ENCODE measurements at regions not wholly inside any gene's neighbourhood (a gene's known extent, or its start where the extent isn't known, plus 50 kb on each side); places are given as distances from the start of the nearest gene placed in this dataset.
"Not testable (repeated sequence)": the region's sequence is repeated elsewhere in the genome, so short reads cannot be mapped to it uniquely, and the experiment has no call there.

GRCh38 chr1:233722212-233722979 lies 108.5 kb downstream of the KCNK1 start:
- no peak for FAIRE-seq

DNA sequence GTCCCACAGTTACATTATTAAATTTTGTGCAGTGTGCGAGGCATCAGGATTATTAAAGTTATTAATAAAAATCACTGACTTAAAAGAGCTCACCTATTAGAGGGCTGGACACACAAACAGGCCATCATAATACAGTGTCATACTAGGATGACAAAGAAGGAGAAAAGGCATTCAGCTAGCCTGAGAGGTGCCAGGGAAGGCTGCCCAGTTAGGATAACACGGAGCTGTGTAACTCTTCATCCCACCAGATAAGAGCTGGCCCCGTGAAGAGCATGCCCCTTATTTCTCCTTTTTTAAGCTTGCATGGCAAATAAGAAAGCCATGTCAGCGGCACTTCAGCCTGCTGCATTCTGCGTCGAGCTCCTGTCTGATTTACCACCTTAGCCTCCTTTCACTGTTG lies 109.5 kb downstream of the KCNK1 start:
- FAIRE-seq = no peak

GRCh38 chr1:233724131-233724631 lies 110.3 kb downstream of the KCNK1 start:
- not testable (repeated sequence) for FAIRE-seq

- no peak for FAIRE-seq
Observed at GRCh38 chr1:233725423-233725822, 111.5 kb downstream of the KCNK1 start.

GRCh38 chr1:233728721-233729120 lies 114.8 kb downstream of the KCNK1 start:
- no peak for FAIRE-seq

- FAIRE-seq = no peak
Observed at GRCh38 chr1:233730380-233730779, 116.5 kb downstream of the KCNK1 start.

DNA sequence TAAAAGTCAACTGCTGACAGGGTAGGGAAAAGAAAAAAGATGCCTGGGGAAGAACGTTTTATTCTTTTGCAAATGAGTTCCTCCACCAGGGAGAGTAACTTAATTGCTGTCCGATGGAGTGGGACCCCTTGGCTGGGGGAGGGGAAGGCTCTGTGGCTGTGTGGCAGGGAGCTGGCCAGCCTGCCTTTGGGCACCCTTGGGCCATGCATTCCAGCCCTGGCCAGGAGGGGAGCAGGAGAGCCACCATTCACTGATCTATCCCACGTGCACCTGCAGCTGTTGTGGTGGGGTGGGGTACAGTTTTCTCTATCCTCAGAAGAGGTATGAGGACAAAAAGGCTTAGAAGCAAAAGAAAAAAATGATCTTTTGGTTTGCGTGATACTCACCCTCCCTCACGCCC lies 116.9 kb downstream of the KCNK1 start:
- no peak for FAIRE-seq

DNA sequence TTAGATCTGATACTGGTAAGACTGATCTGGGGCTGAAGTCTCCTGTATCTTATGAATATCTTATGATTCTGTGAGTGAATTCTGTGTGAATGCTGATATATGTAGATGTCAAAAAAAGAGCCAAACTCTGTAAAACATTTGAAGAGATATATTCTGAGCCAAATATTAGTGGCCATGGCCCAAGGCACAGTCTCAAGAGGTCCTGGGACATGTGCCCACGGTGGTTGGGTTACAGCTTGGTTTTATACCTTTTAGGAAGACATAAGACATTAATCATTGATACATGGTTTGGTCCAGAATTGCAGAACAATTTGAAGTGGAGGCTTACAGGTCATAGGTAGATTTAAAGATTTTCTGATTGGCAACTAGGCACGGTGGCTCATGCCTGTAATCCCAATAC lies 118.3 kb downstream of the KCNK1 start:
- FAIRE-seq = no peak

GRCh38 chr1:233734456-233734855 lies 120.5 kb downstream of the KCNK1 start:
- FAIRE-seq = no peak

GRCh38 chr1:233735331-233735730 lies 121.4 kb downstream of the KCNK1 start:
- FAIRE-seq = no peak

DNA sequence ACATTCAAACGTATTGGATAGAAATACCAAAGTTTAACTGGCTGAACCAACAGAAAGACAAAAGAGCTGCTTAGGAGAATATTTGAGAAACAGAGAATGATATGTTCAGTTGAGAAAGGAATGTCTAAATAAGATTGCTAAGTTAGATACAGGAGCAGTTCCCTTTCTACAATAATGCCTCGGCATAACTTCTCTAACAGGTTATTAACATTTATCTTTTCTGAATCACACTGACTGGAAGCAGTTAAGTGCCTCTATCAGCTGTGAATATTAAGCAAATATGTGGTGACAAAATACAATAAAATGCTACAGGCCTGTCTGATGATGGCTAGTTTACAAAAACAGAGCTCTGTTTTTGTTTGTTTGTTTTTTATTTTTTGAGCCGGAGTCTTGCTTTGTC lies 121.9 kb downstream of the KCNK1 start:
- no peak for FAIRE-seq

GRCh38 chr1:233737341-233737740 lies 123.4 kb downstream of the KCNK1 start:
- no peak for FAIRE-seq

- no peak for FAIRE-seq
Observed at GRCh38 chr1:233738396-233738795, 124.5 kb downstream of the KCNK1 start.

GRCh38 chr1:233738850-233739249 lies 124.9 kb downstream of the KCNK1 start:
- no peak for FAIRE-seq

DNA sequence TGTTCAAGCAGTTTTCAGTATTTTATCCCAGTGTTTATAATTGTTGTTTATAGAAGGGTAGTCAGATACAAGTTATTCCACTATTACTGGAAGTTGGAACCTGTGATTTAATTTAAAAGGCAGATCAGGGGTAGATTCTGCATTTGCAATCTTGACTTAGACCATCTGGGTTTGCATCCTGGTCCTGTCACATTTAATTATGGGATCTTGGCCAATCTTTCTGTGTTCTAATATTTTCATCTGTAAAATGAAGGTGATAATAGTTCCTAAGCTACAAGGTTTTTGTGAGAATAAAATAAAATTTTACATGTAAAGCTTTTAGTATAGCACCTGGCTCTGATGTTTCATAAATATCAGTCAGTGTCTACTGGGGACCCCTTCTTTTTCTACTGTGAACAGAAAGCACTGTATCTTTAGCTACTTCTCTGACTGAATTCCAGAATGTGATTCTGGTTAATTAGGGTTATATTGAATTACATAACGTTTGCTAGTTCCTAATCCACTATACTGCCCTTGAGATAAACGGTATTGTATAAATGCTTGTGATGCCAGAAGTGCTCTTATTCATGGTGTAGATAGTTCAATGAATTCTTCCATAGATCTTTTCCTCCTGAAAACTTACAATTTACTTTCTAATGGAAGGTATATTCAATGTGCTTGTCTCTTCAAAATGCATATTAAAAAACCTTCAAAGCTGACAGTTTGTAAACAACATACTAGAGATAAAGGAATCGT lies 131.0 kb downstream of the KCNK1 start:
- FAIRE-seq = no peak

DNA sequence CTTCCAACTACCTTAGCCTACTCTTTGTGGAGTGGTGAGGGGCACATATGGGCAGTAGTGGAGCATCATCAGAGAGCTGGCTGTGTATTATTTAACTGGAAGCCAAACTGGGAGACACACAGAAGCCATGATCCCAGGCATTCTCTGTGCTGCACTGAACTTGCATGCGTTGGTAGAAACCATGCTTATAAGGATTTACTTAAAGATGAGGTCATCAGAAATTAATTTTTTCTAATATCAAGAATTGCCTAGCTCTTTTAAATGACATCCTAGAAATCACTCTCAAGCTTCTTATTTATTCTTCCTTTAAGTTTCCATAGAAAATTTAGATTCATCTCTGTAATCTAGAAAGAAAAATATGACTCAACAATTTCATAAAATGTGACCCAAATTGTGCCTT lies 136.2 kb downstream of the KCNK1 start:
- FAIRE-seq = no peak

DNA sequence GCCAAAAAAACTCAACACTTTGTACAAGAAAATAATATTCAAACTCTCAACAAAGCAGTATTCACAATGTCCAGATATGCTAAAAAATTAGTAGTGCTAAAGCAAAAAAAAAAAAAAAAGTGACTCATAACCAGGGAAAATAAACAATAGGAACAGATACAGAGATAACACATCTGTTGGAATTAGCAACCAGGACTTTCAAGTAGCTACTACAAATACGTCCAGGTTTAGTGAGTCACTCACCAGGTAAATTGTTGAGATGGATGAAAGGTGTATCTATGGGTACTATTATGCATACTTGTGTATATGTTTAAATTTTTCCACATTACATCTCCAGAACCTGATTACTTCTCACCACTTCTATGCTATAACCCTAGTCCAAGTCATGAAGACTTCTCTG lies 144.8 kb upstream of the SLC35F3 start:
- no peak for FAIRE-seq

GRCh38 chr1:233764304-233764703 lies 140.2 kb upstream of the SLC35F3 start:
- not testable (repeated sequence) for FAIRE-seq

DNA sequence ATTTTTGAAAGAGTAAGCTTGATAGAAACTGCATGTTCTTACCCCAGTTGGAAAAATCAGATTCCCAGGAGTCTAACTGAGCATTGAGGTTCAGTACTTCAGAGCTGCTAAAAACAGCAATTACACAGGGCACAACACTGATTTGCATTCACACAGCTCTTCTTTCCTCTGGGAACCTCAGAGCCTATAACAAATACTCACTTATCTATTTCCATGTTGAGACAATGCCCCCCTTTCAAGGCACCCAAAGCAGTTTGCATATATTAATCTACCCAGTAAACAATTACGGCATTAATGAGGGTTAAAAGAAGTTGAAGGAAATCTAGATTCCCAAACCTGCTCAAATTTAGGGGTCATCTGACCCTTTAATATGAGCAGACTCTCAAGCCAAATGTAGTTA lies 126.9 kb upstream of the SLC35F3 start:
- no peak for FAIRE-seq

DNA sequence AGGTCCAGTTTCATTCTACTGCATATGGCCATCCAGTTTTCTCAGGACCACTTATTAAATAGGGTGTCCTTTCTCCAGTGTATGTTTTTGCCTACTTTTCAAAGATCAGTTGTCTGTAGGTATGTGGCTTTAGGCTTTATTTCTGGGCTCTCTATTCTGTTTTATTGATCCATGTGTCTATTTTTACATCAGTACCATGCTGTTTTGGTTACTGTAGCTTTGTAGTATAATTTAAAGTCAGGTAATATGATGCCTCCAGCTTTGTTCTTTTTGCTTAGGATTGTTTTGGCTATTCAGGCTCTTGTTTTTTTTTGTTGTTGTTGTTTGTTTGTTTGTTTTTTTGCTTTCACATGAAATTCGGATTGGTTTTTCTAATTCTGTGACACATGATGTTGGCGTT lies 124.4 kb upstream of the SLC35F3 start:
- no peak for FAIRE-seq

- FAIRE-seq = no peak
Observed at GRCh38 chr1:233782937-233783586, 121.4 kb upstream of the SLC35F3 start.

- FAIRE-seq = no peak
Observed at GRCh38 chr1:233787599-233787998, 116.9 kb upstream of the SLC35F3 start.

- no peak for FAIRE-seq
Observed at GRCh38 chr1:233788687-233789086, 115.8 kb upstream of the SLC35F3 start.

- no peak for FAIRE-seq
Observed at GRCh38 chr1:233790121-233790520, 114.4 kb upstream of the SLC35F3 start.

Data from islet of Langerhans (tissue), 1 donor.